Hippocampal formation (tissue), 2 donors: ENCODE measurements at regions not wholly inside any gene's neighbourhood (a gene's known extent, or its start where the extent isn't known, plus 50 kb on each side); places are given as distances from the start of the nearest gene placed in this dataset.

Experiments
- DNase-seq, 2 donors: peaks; one replicate each; lab custom pipeline; 2025; lab: John Stamatoyannopoulos, UW

DNA sequence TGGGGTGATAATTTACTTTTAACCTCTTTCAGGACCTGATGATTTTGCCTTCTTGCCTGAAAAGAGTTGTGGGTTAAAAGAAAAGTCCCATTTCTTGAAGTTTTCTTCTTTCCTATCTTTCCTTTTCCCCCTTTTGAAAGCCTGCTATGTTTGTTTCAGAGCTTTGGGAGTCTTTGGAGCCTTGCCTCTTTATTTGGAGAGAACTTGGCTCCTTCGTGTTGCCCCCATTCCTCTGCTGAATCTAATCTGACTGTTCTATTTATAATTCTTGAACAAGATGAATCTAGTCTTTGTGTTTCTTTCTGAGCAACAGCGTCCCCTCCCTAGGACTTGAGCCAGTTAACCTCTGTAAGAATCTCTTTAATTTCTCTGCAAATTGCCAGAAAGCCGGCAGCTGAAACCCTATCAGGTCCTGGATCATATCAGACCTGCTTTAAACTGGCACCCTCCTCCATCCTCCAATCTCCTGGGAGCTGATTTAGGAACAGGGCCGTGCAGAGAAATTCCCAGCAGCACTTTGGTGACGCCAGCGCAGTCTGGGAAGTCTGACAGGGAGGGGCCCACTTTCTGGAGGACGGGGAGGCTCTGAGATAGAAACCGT, 289.1 kb upstream of the SORL1-AS1 start:
- peak; percentile 15 to 77 for DNase-seq

DNA sequence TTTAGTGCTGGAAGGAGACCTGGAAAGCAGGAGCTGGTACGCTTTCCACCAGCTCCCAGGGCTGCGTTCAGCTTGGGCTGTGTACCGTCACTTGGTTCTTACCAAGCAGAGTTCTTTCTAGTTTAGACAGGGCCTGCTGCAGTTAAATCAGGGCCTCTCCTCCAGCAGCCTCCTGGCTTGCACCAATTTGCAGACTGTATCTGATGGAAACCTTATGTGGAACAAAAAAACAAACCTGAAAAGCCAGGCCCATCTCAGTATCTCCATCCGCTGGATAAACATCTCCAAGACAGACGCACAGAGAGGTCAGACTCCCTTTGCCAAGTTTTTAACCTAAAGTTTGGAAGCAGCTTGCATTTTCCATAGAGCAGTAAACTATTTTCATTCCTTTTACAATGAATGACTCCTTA, 288.6 kb upstream of the SORL1-AS1 start:
- no peak for DNase-seq

DNA sequence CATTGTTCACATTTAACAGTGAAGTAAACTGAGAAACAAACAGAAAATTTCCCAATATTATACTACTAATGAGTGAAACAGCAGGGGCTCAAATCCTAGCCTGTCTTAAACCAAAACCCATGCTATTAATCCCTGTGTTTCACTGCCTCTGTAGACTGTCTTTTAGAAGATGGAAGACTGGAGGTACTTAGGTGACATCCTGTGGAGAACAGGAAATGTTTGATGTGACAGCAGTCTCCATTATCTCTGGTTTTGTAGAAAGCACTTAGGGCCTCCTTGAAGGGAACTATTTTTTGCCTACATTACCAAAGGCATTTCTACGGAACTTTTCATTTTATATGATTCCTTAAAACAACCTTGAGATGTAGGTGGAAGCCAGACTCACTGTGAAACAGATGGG, 288.1 kb upstream of the SORL1-AS1 start:
- no peak for DNase-seq

DNA sequence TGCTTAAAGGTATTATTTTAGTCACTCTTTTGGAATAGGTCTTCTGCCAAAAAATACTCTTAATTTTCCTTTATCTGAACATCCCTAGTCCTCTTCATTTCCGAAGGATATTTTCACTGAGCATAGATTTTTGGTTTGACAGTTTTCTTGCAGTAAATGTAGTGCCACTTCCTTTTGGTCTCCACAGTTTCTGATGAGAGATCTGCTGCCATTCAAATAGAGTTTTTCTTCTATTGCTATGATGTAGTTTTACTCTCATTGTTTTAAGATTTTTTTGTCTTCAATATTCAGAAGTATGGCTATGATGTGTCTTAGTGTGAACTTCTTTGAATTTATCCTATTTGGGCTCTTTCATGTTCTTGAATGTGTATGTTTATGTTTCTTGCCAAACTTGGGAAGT, 281.1 kb upstream of the SORL1-AS1 start:
- DNase-seq = no peak

DNA sequence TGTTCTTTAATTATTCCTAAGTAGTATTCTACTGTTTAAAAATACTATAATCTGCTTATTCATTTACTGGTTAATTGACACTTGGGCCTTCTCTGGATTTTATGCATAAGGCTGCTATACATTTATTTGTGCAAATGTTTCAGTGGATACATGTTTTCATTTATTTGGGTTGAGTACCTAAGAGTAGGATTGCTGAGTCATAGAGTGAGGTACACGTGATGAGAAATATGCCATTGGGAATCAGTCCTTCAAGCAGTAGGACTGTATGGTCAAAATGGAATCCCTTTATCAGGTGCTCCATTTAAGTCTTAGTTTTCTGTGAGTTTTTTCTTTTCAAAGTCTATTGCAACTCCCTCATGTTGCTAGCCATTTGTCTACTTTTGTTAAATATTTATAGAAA, 275.2 kb upstream of the SORL1-AS1 start:
- DNase-seq = no peak

DNA sequence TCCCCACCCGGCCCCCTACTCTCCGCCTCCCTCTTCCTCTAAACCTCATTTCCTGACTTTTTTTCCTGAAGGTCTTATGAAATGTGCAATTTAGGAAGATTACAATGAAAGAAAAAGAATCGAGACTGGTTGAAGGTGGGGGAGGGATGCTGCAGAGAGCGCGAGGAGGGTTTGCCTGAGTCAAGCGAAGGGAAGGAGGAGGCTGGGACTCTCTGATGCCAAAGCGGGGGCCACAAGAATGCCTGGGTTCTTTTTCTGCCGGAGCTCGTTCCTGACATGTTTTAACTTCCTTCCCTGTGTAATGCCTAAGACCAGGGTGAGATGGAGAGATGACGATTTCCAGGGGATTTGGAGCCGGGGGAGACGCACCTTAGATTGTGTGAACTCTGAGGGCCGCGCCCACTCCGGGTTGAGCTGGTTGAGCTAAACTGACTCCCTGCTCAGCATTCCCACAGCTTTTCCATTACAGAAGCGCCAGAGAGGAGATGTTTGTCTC, 270.5 kb upstream of the SORL1-AS1 start:
- DNase-seq = peak; percentile 42 to 71

DNA sequence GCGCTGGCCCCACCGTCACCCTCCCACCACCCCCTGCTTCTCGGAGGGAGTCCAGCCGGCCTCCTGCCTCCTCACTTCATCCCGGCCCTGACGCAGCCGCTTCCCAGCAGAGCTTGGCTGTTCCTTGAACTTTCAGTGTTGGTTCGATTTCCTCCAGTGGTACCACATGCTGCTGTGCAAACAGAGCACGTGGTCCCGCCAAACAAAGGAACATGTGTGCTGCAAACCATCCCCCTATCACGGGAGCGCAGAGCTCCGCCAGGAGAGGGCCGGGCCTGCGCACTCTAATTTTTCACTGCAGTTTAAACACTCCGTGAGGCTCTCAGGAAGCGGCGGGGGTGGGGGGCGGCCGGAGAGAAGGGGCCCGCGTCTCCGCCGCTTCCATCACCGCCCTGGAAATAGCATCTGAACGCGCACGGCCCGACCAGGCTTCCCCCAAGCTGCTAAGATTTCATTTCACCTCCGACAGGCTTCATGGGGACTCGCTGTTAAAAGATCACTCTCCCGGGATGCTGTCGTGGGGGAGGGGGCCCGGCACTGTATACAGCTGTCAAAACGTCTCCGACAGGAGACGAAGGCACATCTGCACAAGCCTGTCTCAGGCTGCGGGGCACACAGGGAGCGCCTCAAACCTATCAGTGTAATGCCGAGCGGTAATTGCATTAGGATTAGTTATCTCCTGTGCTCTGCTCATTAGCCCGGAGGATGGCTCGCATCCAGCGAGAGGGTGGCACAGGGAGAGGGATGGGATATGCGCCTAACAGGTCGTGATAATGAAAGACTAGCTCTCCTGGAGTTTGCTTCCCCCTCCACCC, 269.9 kb upstream of the SORL1-AS1 start:
- peak; percentile 94 to 95 for DNase-seq

DNA sequence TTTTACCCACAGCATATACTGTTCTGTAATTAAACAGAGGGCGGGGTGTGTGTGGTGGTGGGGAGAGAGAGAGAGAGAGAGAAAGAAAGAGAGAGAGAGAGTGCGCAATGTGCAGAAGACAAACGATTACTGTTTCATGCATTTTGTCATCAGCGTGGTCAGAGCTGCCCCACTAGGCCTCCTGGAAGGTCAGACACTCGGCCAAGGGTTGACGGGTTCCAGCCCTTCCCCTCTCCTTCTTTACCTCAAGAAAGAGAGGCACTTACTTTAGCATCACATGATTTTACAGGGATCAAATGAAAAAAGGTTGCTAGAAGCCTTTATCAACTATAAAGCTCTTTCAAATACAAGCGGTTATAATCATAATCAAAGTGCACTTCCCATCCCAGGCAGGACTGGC, 269.2 kb upstream of the SORL1-AS1 start:
- peak; percentile 66 to 95 for DNase-seq

DNA sequence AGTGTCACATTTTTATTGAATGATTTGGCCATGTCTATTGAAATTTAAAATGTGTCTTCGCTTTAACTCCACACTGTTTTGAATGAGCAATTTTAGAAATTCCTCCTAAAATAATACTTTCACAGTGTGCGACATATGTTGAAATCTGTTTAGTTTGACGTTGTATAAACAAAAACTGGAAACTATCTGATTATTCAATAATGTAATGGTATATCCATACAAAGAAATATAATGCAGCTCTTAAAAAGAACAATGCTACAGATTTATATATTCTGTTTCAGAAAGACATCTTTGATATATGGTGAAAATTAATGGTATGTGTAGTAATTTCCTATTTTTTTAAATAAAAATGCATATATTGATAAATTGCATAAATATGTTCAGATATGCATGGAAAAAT, 268.7 kb upstream of the SORL1-AS1 start:
- DNase-seq = no peak

DNA sequence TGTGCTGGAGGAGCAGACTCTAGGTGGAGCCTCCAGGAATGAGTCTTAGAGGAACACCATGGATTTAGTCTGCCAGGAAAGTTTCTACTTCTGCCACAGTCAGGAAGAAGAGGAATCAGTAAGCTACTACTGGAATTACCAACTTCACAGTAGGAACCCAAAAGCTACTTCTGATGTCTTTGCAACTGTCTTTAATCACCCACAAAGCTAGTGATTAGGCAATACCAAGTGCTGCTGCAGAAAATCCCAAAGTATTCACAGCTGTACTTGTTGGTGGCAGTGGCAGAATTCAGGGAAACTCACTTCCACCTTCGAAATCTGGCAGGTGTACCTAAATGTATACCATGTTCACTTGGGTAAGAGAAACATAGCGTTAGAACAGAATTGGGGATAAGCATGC, 264.5 kb upstream of the SORL1-AS1 start:
- DNase-seq = no peak

DNA sequence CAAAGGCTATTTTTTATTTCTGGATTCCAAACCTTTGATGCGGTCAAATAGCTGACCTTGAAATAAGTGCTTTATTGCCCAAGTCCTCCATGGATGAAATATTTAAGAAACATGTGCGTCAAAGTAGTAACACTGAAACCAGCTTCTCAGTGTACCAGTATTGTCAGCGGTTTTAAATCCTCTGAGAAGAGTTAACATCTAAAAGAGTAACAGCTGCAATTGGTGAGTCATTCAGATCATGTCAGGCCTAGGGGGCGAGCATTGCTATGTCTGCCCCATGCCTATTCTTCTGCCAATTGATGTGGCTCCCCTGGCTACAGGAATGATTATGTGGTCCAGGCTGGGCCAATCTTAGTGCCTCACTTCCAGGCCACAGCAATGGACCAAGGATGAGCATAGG, 263.3 kb upstream of the SORL1-AS1 start:
- no peak for DNase-seq

DNA sequence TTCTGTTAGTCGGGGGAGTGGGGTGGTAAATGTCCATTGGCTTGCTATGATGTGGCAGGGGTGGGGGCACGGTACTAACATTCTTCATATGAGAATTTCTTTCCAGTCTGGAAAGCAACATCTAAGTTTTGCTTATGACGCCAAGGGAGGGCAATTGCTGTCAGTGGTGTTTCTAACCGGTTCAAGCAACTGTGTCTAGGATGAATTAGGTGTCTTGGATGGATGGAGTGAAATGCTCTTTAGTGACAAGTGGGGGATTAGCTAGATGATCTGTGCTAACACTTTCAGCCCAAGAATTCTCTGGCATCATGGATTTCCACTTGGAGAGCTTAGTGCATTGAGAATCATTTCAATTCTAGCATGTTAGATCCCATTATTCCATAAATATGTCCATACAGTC, 262.6 kb upstream of the SORL1-AS1 start:
- no peak for DNase-seq

DNA sequence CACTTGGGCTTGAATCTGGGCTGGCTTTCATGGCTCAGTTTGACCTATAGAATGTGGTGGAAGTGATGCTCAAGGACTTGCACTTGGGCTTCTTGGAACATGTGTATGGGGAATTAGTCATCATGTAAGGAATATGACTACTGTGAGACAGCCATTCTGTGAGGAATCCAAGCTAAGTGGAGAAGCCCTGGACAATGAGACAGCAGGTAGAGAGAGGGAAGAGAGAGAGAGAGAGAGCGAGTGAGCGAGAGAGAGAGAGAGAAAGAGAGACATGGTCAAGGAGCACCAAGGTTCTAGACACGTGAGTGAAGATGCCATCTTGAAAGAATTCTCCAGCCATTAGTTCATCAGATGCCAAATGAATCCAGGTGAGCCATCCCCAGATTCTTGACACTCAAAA, 261.6 kb upstream of the SORL1-AS1 start:
- no peak for DNase-seq

DNA sequence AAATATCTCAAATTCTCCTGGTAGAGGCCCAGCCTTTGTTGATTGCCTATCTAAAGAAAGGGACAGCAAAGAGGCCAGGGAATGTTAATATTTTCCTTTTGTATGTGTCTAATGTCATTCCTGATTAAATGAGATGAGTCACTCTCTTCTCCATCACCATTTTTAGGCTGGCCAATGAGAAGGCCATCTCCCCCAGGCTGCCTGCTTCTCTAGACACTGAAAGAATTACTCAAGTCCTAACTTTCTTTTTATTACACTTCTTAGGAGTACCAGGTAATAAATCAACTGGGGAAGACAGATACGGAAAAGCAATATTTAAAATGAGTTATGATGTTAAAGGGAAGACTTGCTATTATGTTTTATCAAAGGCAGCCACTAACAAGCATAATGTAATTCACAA, 259.2 kb upstream of the SORL1-AS1 start:
- no peak for DNase-seq

DNA sequence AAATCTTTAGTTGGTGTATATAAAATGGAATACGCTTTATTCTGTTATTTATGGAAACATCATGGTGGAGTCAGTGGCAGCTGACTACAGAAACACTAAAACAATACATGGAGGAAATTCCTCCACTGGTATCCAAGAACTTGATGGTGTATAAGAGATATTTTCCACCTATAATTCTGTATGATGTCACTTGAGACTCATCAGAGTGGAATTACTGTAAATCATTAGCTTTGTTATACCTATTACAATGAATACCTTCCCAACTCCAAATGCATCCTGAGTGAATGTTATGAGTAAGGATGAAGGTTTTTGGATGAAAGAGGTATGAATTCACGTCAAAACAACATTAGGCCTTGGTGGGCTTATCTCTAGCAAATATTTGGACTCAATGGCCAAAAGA, 258.5 kb upstream of the SORL1-AS1 start:
- DNase-seq = no peak

DNA sequence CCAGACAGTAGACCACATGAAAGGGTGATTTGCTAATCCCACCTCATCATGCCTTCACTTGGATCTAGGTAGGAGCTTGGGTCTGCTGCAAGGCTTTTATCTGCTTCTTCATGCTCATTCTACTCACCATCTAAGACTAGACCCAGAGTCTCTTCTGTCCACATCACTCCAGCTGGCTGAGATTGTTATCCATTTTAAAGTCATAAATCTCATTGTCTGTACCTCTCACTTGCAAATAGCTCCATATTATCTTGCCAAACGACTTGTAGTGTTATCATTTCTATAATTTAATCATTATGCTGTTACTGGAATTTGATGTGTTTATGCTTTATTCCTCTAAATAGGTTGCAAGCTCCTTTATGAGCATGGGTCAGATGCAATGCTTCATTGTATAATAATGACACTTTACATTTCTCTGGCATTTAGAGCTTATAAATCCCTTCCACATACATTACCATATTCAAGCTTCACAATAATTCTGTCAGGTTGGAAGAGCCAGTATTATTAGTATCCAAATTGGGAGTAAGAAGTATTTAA, 254.2 kb upstream of the SORL1-AS1 start:
- no peak for DNase-seq

DNA sequence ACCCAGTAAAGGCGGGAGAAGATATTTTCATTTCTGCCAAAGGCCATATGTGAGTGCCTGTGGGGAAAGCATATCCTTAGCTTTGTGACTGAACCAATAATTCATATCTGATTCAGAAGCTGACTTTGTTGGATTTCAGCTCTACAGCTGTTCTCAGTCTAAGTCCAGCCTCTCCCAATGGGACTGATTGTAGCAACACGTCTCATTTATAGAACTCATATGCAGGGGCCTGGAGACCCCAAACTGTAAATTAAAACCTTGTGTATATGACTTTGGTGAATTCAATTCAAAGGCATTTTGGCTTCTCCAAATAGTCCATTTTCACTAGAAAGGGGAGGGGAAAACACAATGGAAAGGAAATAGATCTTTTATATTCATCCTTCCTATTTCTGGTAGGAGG, 250.4 kb upstream of the SORL1-AS1 start:
- DNase-seq = no peak

DNA sequence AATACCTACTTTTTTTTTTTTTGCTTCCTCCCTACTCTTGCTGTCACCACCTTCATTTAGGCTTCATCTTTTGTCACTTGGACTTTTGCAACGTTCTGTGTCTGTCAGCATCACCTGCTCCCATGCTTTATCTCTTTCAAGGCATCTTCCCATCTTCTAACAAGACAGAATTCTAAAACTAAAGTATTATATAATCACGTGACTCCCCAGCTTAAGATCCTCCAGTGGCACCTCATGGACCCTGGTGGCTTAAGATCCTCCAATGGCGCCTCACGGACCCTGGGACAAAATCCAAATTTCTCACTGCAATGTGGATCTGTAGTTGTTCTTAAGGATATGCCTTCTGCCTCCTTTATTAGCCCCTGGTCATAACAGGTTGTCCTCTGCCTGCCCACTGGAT, 248.2 kb upstream of the SORL1-AS1 start:
- no peak for DNase-seq

DNA sequence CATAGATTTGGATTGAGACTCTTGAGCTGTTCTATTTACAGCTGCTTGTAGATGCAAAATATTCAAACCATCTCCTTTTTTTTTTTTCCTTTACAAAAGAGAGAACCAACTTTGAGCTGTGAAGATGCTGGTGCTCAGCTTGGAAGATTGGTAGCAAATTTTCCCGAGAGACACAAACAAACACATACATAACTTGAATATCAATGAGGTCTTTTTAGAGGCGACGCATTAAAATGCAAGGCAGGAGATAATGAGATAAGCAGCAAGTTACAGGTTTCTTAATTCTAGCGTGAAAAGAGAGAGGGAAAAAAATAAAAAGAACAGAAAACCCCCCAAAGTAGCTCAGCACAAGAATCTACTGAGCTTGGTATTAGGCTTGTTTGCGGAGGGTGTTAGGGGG, 247.0 kb upstream of the SORL1-AS1 start:
- peak in 1 of 2 donors; percentile 45 for DNase-seq

DNA sequence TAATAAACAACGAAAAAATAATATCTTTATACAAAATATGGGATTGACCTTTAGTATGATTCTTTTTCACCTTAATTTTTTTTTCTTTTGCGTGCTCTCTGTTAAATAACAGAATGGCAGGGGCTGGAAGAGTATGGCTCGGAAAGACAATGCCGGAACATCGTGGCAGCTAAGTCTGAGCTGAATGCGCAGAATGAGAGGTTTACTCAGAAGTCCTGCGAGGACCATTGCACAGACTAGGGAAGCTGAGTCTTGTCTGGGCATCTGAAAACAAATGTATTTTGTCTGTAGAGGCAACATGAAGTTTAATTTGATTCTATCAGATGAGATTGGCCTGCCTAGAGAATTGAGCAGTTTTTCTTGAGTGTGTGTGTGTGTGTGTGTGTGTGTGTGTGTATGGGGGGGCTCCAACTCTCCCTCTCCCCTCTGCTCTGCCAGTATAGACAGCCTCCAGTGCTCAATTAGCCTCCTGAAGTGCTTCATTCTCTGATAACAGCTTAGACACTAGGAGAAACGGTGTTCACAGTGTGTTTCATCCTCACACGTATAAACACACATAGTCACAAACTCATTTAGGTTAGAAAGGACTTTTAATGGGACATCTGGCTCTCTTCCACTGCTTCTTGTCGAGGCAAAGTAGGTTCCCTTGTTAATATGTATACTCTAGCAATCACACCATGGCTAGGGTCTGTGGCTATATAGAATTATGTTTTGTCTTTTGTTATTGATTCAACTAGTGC, 244.3 kb upstream of the SORL1-AS1 start:
- peak; percentile 15 to 41 for DNase-seq

DNA sequence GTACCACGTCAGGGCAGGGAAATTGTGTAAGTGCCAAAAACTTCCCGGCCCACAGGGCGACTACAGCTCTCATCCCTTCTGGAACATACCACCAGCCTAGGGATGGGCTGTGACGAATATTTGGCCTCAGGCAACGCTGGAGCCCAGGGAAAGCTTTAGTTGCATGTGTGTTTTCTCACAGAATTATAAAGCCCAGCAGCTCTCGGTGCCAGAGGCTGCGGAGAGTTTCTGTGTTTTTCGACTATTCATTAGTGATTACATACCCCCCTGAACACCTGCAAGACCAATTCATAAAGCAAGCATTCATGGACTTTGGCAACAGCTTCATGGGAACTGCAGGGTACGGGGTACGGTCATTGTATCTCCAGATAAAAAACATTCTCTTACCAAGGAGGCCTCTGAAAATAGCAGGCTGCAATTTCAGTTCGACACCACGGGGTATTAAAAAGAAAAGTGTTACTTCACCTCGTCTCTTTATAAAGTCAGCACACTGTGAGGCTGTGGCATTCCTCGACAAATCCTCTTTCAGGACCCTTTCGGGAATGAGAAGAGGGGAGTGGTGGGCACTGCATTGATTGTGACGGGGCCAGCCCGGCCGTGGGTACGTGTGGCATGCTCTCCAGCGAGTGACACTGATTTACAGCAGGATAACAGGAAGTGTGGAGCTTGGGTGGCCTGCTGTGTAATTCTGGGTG, 243.6 kb upstream of the SORL1-AS1 start:
- DNase-seq = peak; percentile 76 to 90

DNA sequence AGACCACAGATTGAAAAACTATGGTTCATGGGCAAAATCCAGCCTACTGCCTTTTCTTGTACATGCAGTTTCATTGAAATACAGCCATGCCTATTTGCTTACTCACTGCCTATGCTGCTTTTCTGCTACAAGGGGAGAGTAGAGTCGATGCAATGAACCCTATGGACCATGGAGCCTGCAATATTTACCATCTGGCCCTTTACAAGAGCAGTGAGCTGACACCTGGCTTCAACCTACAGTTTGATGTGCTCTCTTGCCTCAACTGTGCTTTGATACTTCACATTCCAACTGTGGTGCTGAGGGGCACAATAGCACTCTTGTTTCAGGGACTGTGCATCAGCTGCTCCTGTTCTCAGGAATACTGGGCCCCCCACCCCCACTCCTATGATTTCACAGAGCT, 239.5 kb upstream of the SORL1-AS1 start:
- DNase-seq = no peak
